GM12878 (cell line): ENCODE measurements at regions not wholly inside any gene's neighbourhood (a gene's known extent, or its start where the extent isn't known, plus 50 kb on each side); places are given as distances from the start of the nearest gene placed in this dataset.

Experiments
- CBX3 ChIP-seq: fragments of 200-600 bp; sonication (generic); IDR thresholded peaks from 2 replicates; pipeline ENCODE4 v1.6.1; 2016; ENCODE audit warnings: low read depth, borderline replicate concordance
- ETV6 ChIP-seq, 2 experiments: fragments of 450-650 bp in 1 of 2; IDR thresholded peaks in 1 of 2; conservative IDR thresholded peaks in 1 of 2; 2 replicates each; pipeline ENCODE4 v1.6.1; 2014; ENCODE audit warnings: antibody characterized with exemption in 1 of 2, borderline replicate concordance in 1 of 2, low read depth in 1 of 2, mild to moderate bottlenecking in 1 of 2, moderate library complexity in 1 of 2
- IKZF1 ChIP-seq: fragments of 450-650 bp; conservative IDR thresholded peaks from 2 replicates; pipeline ENCODE4 v1.6.1; 2017; ENCODE audit warnings: antibody characterized with exemption, mild to moderate bottlenecking
- MYC ChIP-seq: IDR thresholded peaks from 2 replicates; pipeline ENCODE4 v1.6.1; 2011; ENCODE audit warnings: mild to moderate bottlenecking, low read length, moderate library complexity, inconsistent platforms; ENCODE audit not compliant: insufficient read depth, insufficient replicate concordance, insufficient read length, severe bottlenecking
- NFYB ChIP-seq: IDR thresholded peaks from 2 replicates; pipeline ENCODE4 v1.6.1; 2011; ENCODE audit warnings: low read depth, mild to moderate bottlenecking, low read length, improper control_type of control experiment, moderate library complexity; ENCODE audit not compliant: insufficient read depth
- POLR2A ChIP-seq: IDR thresholded peaks from 2 replicates; pipeline ENCODE4 v1.6.1; 2011; ENCODE audit warnings: low read depth, mild to moderate bottlenecking, low read length
- POLR2AphosphoS5 ChIP-seq: IDR thresholded peaks from 2 replicates; pipeline ENCODE4 v1.6.1; 2011; ENCODE audit warnings: mild to moderate bottlenecking, low read length, inconsistent platforms
- RELA ChIP-seq: fragments of 450-650 bp; IDR thresholded peaks from 2 replicates; pipeline ENCODE4 v1.8.0; 2014; ENCODE audit warnings: borderline replicate concordance; ENCODE audit not compliant: partially characterized antibody
- SMARCA5 ChIP-seq: fragments of 450-650 bp; IDR thresholded peaks from 2 replicates; pipeline ENCODE4 v1.6.1; 2017; ENCODE audit warnings: mild to moderate bottlenecking
- SREBF1 ChIP-seq: IDR thresholded peaks from 2 replicates; pipeline ENCODE4 v1.6.1; 2012; ENCODE audit warnings: mild to moderate bottlenecking, low read length
- TBL1XR1 ChIP-seq: IDR thresholded peaks from 2 replicates; pipeline ENCODE4 v1.6.1; 2012; ENCODE audit warnings: low read depth, low read length, improper control_type of control experiment
- ZBTB40 ChIP-seq: fragments of 450-650 bp; IDR thresholded peaks from 2 replicates; pipeline ENCODE4 v1.6.1; 2016; ENCODE audit warnings: mild to moderate bottlenecking, moderate library complexity, borderline replicate concordance
- TF ChIP-seq, protein P1 (sequence below): fragments of 450-650 bp; formaldehyde crosslinking; IDR thresholded peaks from 2 replicates; pipeline ENCODE4 v1.4.0; 2022; ENCODE audit warnings: mild to moderate bottlenecking, moderate library complexity

- TF ChIP-seq MYC = no peak
- no peak for TF ChIP-seq ZBTB40
- TF ChIP-seq, protein P1, sequence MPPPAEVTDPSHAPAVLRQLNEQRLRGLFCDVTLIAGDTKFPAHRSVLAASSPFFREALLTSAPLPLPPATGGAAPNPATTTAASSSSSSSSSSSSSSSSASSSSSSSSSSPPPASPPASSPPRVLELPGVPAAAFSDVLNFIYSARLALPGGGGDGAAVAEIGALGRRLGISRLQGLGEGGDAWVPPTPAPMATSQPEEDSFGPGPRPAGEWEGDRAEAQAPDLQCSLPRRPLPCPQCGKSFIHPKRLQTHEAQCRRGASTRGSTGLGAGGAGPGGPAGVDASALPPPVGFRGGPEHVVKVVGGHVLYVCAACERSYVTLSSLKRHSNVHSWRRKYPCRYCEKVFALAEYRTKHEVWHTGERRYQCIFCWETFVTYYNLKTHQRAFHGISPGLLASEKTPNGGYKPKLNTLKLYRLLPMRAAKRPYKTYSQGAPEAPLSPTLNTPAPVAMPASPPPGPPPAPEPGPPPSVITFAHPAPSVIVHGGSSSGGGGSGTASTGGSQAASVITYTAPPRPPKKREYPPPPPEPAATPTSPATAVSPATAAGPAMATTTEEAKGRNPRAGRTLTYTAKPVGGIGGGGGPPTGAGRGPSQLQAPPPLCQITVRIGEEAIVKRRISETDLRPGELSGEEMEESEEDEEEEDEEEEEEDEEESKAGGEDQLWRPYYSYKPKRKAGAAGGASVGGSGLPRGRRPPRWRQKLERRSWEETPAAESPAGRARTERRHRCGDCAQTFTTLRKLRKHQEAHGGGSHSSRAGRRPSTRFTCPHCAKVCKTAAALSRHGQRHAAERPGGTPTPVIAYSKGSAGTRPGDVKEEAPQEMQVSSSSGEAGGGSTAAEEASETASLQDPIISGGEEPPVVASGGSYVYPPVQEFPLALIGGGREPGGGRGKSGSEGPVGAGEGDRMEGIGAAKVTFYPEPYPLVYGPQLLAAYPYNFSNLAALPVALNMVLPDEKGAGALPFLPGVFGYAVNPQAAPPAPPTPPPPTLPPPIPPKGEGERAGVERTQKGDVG (CRISPR knock-in tag) = no peak
- no peak for TF ChIP-seq ETV6 (conservative IDR thresholded peaks at IDR 0.05 in 1 of 2, IDR thresholded peaks at IDR 0.05 in 1 of 2; ENCODE audit: borderline replicate concordance in 1 of 2, low read depth in 1 of 2)
- no peak for TF ChIP-seq POLR2AphosphoS5
- no peak for TF ChIP-seq RELA
- no peak for TF ChIP-seq TBL1XR1
- no peak for TF ChIP-seq SREBF1
- no peak for TF ChIP-seq CBX3
- no peak for TF ChIP-seq POLR2A
- TF ChIP-seq NFYB = no peak
- no peak for TF ChIP-seq IKZF1
- TF ChIP-seq SMARCA5 = no peak
Observed at GRCh38 chr16:9371713-9372448, 280.4 kb downstream of the HAPSTR1 start (continued).
